ENCODE measurements at regions not wholly inside any gene's neighbourhood (a gene's known extent, or its start where the extent isn't known, plus 50 kb on each side); places are given as distances from the start of the nearest gene placed in this dataset.
A peak's percentile ranks its signal among the peaks of the same experiment; 100 is the strongest.

GRCh38 chr4:11013094-11013664 is 328.6 kb upstream of the CLNK start:
- no peaks in the 10 kb centered on the region for H3K36me3 ChIP-seq
- DNase-seq (no peak), ATAC-seq (ENCODE audit: low FRiP score in 2 of 2) (peak in 1 of 2 donors; percentile 51)
- no peak overlapping the region for H3K27ac ChIP-seq
- 72 to 88% methylated on average over 3 of the region's 3 CpGs for WGBS, 2 donors
- peaks cover 0 to 5% (median 2%) of the 10 kb centered on the region in 4 donors for H3K9me3 ChIP-seq
- H3K27me3 ChIP-seq, result no peaks in the 10 kb centered on the region
- no peaks in the 10 kb centered on the region for H3K4me1 ChIP-seq
- H3K4me3 ChIP-seq, result no peak overlapping the region
- TF ChIP-seq CTCF (IDR thresholded peaks at IDR 0.05), result no peak
- no peak for TF ChIP-seq POLR2A (IDR thresholded peaks at IDR 0.05)
- no peak for TF ChIP-seq EP300 (IDR thresholded peaks at IDR 0.05)
- no peak for TF ChIP-seq POLR2AphosphoS5 (IDR thresholded peaks at IDR 0.05)

- DNase-seq (no peak), ATAC-seq (ENCODE audit: low FRiP score in 2 of 2) (no peak)
- Histone ChIP-seq H3K27ac (no peak overlapping the region), H3K4me3 (no peak overlapping the region), H3K4me1 (no peaks in the 10 kb centered on the region), H3K9me3 (peaks cover 0 to 5% (median 2%) of the 10 kb centered on the region in 4 donors), H3K27me3 (no peaks in the 10 kb centered on the region), H3K36me3 (no peaks in the 10 kb centered on the region)
- 70 to 88% methylated on average over 3 of the region's 3 CpGs for WGBS, 2 donors
- TF ChIP-seq EP300 (IDR thresholded peaks at IDR 0.05), result no peak
- no peak for TF ChIP-seq POLR2A (IDR thresholded peaks at IDR 0.05)
- no peak for TF ChIP-seq CTCF (IDR thresholded peaks at IDR 0.05)
- no peak for TF ChIP-seq POLR2AphosphoS5 (IDR thresholded peaks at IDR 0.05)
Measured at GRCh38 chr4:11011249-11011648, 326.7 kb upstream of the CLNK start.

GRCh38 chr4:11010624-11011023 is 326.1 kb upstream of the CLNK start:
- DNase-seq (no peak), ATAC-seq (ENCODE audit: low FRiP score in 2 of 2) (no peak)
- TF ChIP-seq POLR2AphosphoS5 (IDR thresholded peaks at IDR 0.05), result no peak
- no peak for TF ChIP-seq POLR2A (IDR thresholded peaks at IDR 0.05)
- TF ChIP-seq EP300 (IDR thresholded peaks at IDR 0.05), result no peak
- TF ChIP-seq CTCF (IDR thresholded peaks at IDR 0.05), result no peak
- 88 to 96% methylated on average over 2 of the region's 2 CpGs for WGBS, 2 donors
- Histone ChIP-seq H3K4me1 (no peaks in the 10 kb centered on the region), H3K27me3 (no peaks in the 10 kb centered on the region), H3K36me3 (no peaks in the 10 kb centered on the region), H3K4me3 (no peak overlapping the region), H3K27ac (no peak overlapping the region), H3K9me3 (peaks cover 0 to 5% (median 2%) of the 10 kb centered on the region in 4 donors)

GRCh38 chr4:11009281-11009680 is 324.7 kb upstream of the CLNK start:
- WGBS, 2 donors, result 77 to 80% methylated on average over 1 of the region's 1 CpG
- H3K4me1 ChIP-seq, result no peaks in the 10 kb centered on the region
- DNase-seq, result no peak
- no peak for ATAC-seq (ENCODE audit: low FRiP score in 2 of 2)
- H3K27me3 ChIP-seq, result no peaks in the 10 kb centered on the region
- no peak for TF ChIP-seq POLR2AphosphoS5 (IDR thresholded peaks at IDR 0.05)
- TF ChIP-seq CTCF (IDR thresholded peaks at IDR 0.05), result no peak
- TF ChIP-seq EP300 (IDR thresholded peaks at IDR 0.05), result no peak
- TF ChIP-seq POLR2A (IDR thresholded peaks at IDR 0.05), result no peak
- peaks cover 0 to 5% (median 2%) of the 10 kb centered on the region in 4 donors for H3K9me3 ChIP-seq
- H3K27ac ChIP-seq, result no peak overlapping the region
- no peaks in the 10 kb centered on the region for H3K36me3 ChIP-seq
- H3K4me3 ChIP-seq, result no peak overlapping the region

GRCh38 chr4:11005300-11005699 is 320.7 kb upstream of the CLNK start:
- no peak for DNase-seq
- Histone ChIP-seq H3K36me3 (no peaks in the 10 kb centered on the region), H3K27me3 (no peaks in the 10 kb centered on the region), H3K27ac (no peak overlapping the region), H3K9me3 (peaks cover 0 to 5% (median 2%) of the 10 kb centered on the region in 4 donors), H3K4me3 (no peak overlapping the region), H3K4me1 (no peaks in the 10 kb centered on the region)
- ATAC-seq (ENCODE audit: low FRiP score in 2 of 2), result no peak
- 73 to 75% methylated on average over 4 of the region's 4 CpGs for WGBS, 2 donors
- TF ChIP-seq POLR2A (IDR thresholded peaks at IDR 0.05) (no peak), CTCF (IDR thresholded peaks at IDR 0.05) (no peak), POLR2AphosphoS5 (IDR thresholded peaks at IDR 0.05) (no peak), EP300 (IDR thresholded peaks at IDR 0.05) (no peak)

Data from upper lobe of left lung (tissue), 6 donors.